C4-2B (cell line): ENCODE measurements at regions not wholly inside any gene's neighbourhood (a gene's known extent, or its start where the extent isn't known, plus 50 kb on each side); places are given as distances from the start of the nearest gene placed in this dataset.
"Not testable (repeated sequence)": the region's sequence is repeated elsewhere in the genome, so short reads cannot be mapped to it uniquely, and the experiment has no call there.

Experiments used
- H3K27ac ChIP-seq: fragments of 450-650 bp; 2 replicates; pipeline ENCODE4 v1.5.1; 2017
- CTCF ChIP-seq: fragments of 450-650 bp; conservative IDR thresholded peaks from 2 replicates; pipeline ENCODE4 v1.5.1; 2017; ENCODE audit warnings: mild to moderate bottlenecking
- ZFX ChIP-seq: fragments of 450-650 bp; IDR thresholded peaks from 2 replicates; pipeline ENCODE4 v1.6.1; 2017

- no peak overlapping the region for H3K27ac ChIP-seq
- TF ChIP-seq ZFX: no peak
Observed at GRCh38 chr2:53040536-53041229, 726.9 kb upstream of the CHAC2 start.

DNA sequence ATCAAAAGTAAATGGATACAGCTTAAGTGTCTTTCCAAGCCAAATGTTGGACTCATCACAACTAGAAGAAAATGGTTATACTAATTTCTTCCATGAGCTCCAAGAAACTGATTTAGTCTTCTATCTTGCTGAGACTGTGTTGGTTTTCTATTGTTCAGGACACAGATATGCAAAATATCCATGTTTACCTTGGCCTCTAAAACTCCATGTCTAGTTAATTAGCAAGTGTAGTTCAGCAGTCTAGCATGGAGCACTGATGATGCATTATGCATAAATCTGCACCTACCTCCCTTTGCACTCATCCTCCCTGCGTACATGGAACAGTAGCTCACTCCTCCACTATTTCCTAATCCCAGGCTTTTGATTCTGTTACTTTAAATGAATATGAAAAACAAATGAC, 731.4 kb upstream of the CHAC2 start:
- TF ChIP-seq ZFX (no peak), CTCF (no peak)
- H3K27ac ChIP-seq: no peak overlapping the region

DNA sequence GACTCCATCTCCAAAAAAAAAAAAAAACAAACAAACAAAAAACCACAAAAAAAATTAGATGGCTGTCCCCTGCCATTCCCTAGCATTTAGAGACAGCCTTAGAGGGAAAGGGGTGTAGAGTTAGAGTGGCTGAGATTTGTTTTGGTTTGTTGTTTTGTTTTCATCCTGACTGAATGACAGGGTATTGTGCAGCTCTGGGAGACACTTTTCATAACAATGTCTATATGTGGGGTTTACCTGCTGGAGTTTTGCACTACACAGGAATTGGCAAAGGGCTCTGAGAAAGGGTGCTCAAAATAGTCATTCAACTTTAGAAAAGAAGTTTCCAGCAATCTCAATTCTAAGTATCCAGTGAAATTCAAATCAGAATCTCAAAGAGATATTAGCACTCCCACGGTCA, 732.5 kb upstream of the CHAC2 start:
- TF ChIP-seq ZFX (no peak), CTCF (no peak)
- no peak overlapping the region for H3K27ac ChIP-seq

DNA sequence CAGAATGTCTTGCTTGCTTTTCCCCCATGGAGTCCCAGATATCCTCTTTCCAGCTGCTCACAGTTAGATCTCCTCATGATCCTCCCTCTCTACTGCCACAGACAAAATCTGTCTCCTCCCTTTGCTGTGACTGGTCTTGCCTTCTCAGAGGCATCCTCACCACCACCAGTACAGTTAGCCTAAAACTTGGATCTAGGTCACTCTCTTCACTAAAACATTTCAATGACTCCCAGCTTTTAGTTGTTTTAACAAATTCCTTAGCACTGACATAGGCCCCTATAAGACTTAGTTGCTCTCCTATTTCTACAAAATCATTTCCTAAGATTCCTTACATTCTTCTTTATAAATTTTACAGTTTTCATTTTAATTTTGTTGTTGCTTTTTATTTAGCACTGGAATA, 734.2 kb upstream of the CHAC2 start:
- H3K27ac ChIP-seq: no peak overlapping the region

GRCh38 chr2:53028746-53029423, 738.7 kb upstream of the CHAC2 start:
- TF ChIP-seq ZFX (no peak), CTCF (no peak; the same call in 1 of the 2 replicates)

More for the DNA sequence above, 734.2 kb upstream of the CHAC2 start:
- TF ChIP-seq ZFX (no peak), CTCF (no peak)

DNA sequence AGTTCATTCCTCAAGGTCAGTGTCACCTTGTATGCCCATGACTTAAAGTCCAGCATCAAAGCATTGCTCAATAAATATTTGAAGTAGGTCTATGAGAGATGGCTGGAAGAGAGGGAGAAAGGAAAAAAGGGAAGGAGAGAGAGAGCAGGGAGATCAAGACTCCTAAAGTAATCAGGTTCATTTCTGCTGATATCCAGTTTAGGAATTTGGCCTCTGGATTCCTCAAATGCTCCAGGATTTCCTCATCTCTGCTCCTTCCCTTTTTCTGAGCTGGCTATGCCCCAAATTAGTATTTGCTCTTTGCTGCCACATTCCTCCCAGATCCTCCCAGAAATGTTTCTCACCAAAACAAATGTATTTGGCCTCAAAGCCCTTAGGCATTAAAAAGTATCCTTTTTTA, 739.4 kb upstream of the CHAC2 start:
- no peak overlapping the region for H3K27ac ChIP-seq
- TF ChIP-seq ZFX (no peak), CTCF (no peak)

More at GRCh38 chr2:53028746-53029423, 738.7 kb upstream of the CHAC2 start:
- no peak overlapping the region for H3K27ac ChIP-seq

- H3K27ac ChIP-seq: not testable (repeated sequence)
Observed at GRCh38 chr2:53022248-53022647, 745.4 kb upstream of the CHAC2 start.

- no peak overlapping the region for H3K27ac ChIP-seq
- TF ChIP-seq CTCF: no peak
Observed at GRCh38 chr2:53021828-53022227, 745.8 kb upstream of the CHAC2 start.
